HL-60 (cell line): ENCODE measurements at regions not wholly inside any gene's neighbourhood (a gene's known extent, or its start where the extent isn't known, plus 50 kb on each side); places are given as distances from the start of the nearest gene placed in this dataset.

Experiments used
- DNase-seq, 2 experiments: peaks; one replicate each; pipeline ENCODE4 v3.0.0-alpha.2; 2010 to 2020; ENCODE audit warnings: low read depth in 1 of 2, low spot score in 1 of 2
- H3K27ac ChIP-seq: fragments of 250-450 bp; sonication (Bioruptor Pico); replicated peaks from 2 replicates; pipeline ENCODE4 v1.5.1; 2020; ENCODE audit warnings: mild to moderate bottlenecking, moderate library complexity
- H3K27me3 ChIP-seq: fragments of 250-450 bp; sonication (Bioruptor Pico); 2 replicates; pipeline ENCODE4 v1.5.1; 2021; ENCODE audit warnings: mild to moderate bottlenecking, moderate library complexity; ENCODE audit not compliant: insufficient read depth, poor library complexity, severe bottlenecking
- H3K4me3 ChIP-seq: replicated peaks from 2 replicates; pipeline ENCODE4 v1.5.1; 2011; ENCODE audit warnings: mild to moderate bottlenecking, control low read depth, low read length; ENCODE audit not compliant: insufficient read depth
- CTCF ChIP-seq: IDR thresholded peaks from one replicate; pipeline ENCODE4 v1.5.1; 2011; ENCODE audit warnings: low read length, control low read depth, inconsistent platforms; ENCODE audit not compliant: insufficient read depth
- GABPA ChIP-seq: IDR thresholded peaks from 2 replicates; pipeline ENCODE4 v1.6.1; 2012; ENCODE audit warnings: low read depth
- POLR2AphosphoS5 ChIP-seq: IDR thresholded peaks from 2 replicates; pipeline ENCODE4 v1.6.1; 2012; ENCODE audit warnings: low read depth
- REST ChIP-seq: IDR thresholded peaks from 2 replicates; pipeline ENCODE4 v1.6.1; 2012; ENCODE audit warnings: low read depth; ENCODE audit not compliant: insufficient replicate concordance
- SPI1 ChIP-seq: IDR thresholded peaks from 2 replicates; pipeline ENCODE4 v1.6.1; 2012; ENCODE audit warnings: low read depth, mild to moderate bottlenecking, borderline replicate concordance

- no peaks in the 10 kb centered on the region for H3K27me3 ChIP-seq
- TF ChIP-seq GABPA: no peak
- TF ChIP-seq CTCF: peak; percentile 15
- no peak for DNase-seq
- no peak overlapping the region for H3K27ac ChIP-seq
- H3K4me3 ChIP-seq: no peak overlapping the region
These were observed 90.6 kb upstream of the FGF3 start for GRCh38 chr11:69909561-69910518.

- H3K27me3 ChIP-seq: no peaks in the 10 kb centered on the region
- TF ChIP-seq POLR2AphosphoS5 (no peak), SPI1 (no peak), GABPA (no peak), CTCF (no peak)
- no peak overlapping the region for H3K27ac ChIP-seq
- no peak overlapping the region for H3K4me3 ChIP-seq
- no peak for DNase-seq
These were observed 91.5 kb upstream of the FGF3 start for GRCh38 chr11:69910519-69911309.

- H3K27me3 ChIP-seq: no peaks in the 10 kb centered on the region
- TF ChIP-seq GABPA: no peak
- no peak for TF ChIP-seq REST
- TF ChIP-seq CTCF: no peak
- no peak for TF ChIP-seq POLR2AphosphoS5
- TF ChIP-seq SPI1: no peak
- no peak for DNase-seq
- H3K27ac ChIP-seq: no peak overlapping the region
- no peak overlapping the region for H3K4me3 ChIP-seq
These were observed 92.3 kb upstream of the FGF3 start for GRCh38 chr11:69911310-69912160.
